SK-N-SH treated with all-trans-retinoic acid at 6 μM for 48 hours (cell line): ENCODE measurements at regions not wholly inside any gene's neighbourhood (a gene's known extent, or its start where the extent isn't known, plus 50 kb on each side); places are given as distances from the start of the nearest gene placed in this dataset.

Source experiments
- ATAC-seq: fragments of 200-7000 bp; cut with Tn5 transposase; 3 replicates; pipeline ENCODE4 v1.9.1; 2020; ENCODE audit warnings: mild to moderate bottlenecking, moderate library complexity
- ARNTL ChIP-seq: fragments of 450-650 bp; formaldehyde crosslinking; IDR thresholded peaks from 2 replicates; pipeline ENCODE4 v1.5.0; 2020; ENCODE audit warnings: low read depth, mild to moderate bottlenecking, moderate library complexity, borderline replicate concordance
- BACH2 ChIP-seq: fragments of 250-450 bp; sonication (Bioruptor Pico); IDR thresholded peaks from 2 replicates; pipeline ENCODE4 v1.9.0; 2021; ENCODE audit warnings: mild to moderate bottlenecking, borderline replicate concordance
- CREB5 ChIP-seq: fragments of 250-450 bp; sonication (Bioruptor Pico); IDR thresholded peaks from 2 replicates; pipeline ENCODE4 v1.5.1; 2020; ENCODE audit warnings: low read depth, mild to moderate bottlenecking, moderate library complexity
- CSDC2 ChIP-seq: fragments of 250-450 bp; sonication (Bioruptor Pico); IDR thresholded peaks from 2 replicates; pipeline ENCODE4 v1.5.0; 2020; ENCODE audit warnings: mild to moderate bottlenecking, moderate library complexity
- CSRNP3 ChIP-seq: fragments of 250-450 bp; sonication (Bioruptor Pico); IDR thresholded peaks from 2 replicates; pipeline ENCODE4 v1.5.1; 2021; ENCODE audit warnings: mild to moderate bottlenecking, moderate library complexity
- ESRRG ChIP-seq: fragments of 250-450 bp; sonication (Bioruptor Pico); IDR thresholded peaks from 2 replicates; pipeline ENCODE4 v1.6.1; 2021; ENCODE audit warnings: mild to moderate bottlenecking
- GLIS3 ChIP-seq: fragments of 250-450 bp; sonication (Bioruptor Pico); IDR thresholded peaks from 2 replicates; pipeline ENCODE4 v1.5.0; 2020; ENCODE audit warnings: mild to moderate bottlenecking, moderate library complexity
- ISL1 ChIP-seq: fragments of 250-450 bp; sonication (Bioruptor Pico); IDR thresholded peaks from 2 replicates; pipeline ENCODE4 v2.1.2; 2022; ENCODE audit warnings: mild to moderate bottlenecking, moderate library complexity
- PATZ1 ChIP-seq: fragments of 250-450 bp; sonication (Bioruptor Pico); IDR thresholded peaks from 2 replicates; pipeline ENCODE4 v1.8.0; 2020; ENCODE audit warnings: mild to moderate bottlenecking, moderate library complexity, borderline replicate concordance
- POU6F1 ChIP-seq: fragments of 250-450 bp; sonication (Bioruptor Pico); IDR thresholded peaks from 2 replicates; pipeline ENCODE4 v1.8.0; 2021; ENCODE audit warnings: low read depth, mild to moderate bottlenecking, moderate library complexity, borderline replicate concordance
- PPARA ChIP-seq: fragments of 250-450 bp; sonication (Bioruptor Pico); IDR thresholded peaks from 2 replicates; pipeline ENCODE4 v1.5.0; 2020; ENCODE audit warnings: mild to moderate bottlenecking, borderline replicate concordance
- RARB ChIP-seq: fragments of 250-450 bp; sonication (Bioruptor Pico); IDR thresholded peaks from 2 replicates; pipeline ENCODE4 v1.8.0; 2021; ENCODE audit warnings: mild to moderate bottlenecking, moderate library complexity
- SNAI2 ChIP-seq: fragments of 250-450 bp; sonication (Bioruptor Pico); IDR thresholded peaks from 2 replicates; pipeline ENCODE4 v1.5.0; 2020; ENCODE audit warnings: mild to moderate bottlenecking, moderate library complexity
- TCF4 ChIP-seq: fragments of 250-450 bp; sonication (Bioruptor Pico); IDR thresholded peaks from 2 replicates; pipeline ENCODE4 v1.8.0; 2021; ENCODE audit warnings: mild to moderate bottlenecking, moderate library complexity, borderline replicate concordance
- TOX ChIP-seq: fragments of 250-450 bp; sonication (Bioruptor Pico); IDR thresholded peaks from 2 replicates; pipeline ENCODE4 v1.8.0; 2021; ENCODE audit warnings: mild to moderate bottlenecking, moderate library complexity, borderline replicate concordance
- ZC3H10 ChIP-seq: fragments of 250-450 bp; sonication (Bioruptor Pico); IDR thresholded peaks from 2 replicates; pipeline ENCODE4 v1.5.1; 2021; ENCODE audit warnings: mild to moderate bottlenecking, moderate library complexity
- ZFP3 ChIP-seq: fragments of 250-450 bp; sonication (Bioruptor Pico); IDR thresholded peaks from 2 replicates; pipeline ENCODE4 v1.5.0; 2020; ENCODE audit warnings: mild to moderate bottlenecking, moderate library complexity
- ZFP30 ChIP-seq: fragments of 450-650 bp; formaldehyde crosslinking; IDR thresholded peaks from 2 replicates; pipeline ENCODE4 v1.5.0; 2022; ENCODE audit warnings: mild to moderate bottlenecking, moderate library complexity
- ZNF565 ChIP-seq: fragments of 450-650 bp; formaldehyde crosslinking; conservative IDR thresholded peaks from 2 replicates; pipeline ENCODE4 v1.5.0; 2020; ENCODE audit warnings: low read depth, mild to moderate bottlenecking, moderate library complexity
- ZNF70 ChIP-seq: fragments of 450-650 bp; formaldehyde crosslinking; IDR thresholded peaks from 2 replicates; pipeline ENCODE4 v1.5.0; 2020; ENCODE audit warnings: mild to moderate bottlenecking, moderate library complexity
- ZNF8 ChIP-seq: fragments of 450-650 bp; formaldehyde crosslinking; IDR thresholded peaks from 2 replicates; pipeline ENCODE4 v1.5.0; 2020; ENCODE audit warnings: mild to moderate bottlenecking, moderate library complexity

GRCh38 chr12:131597333-131597732 is 113.6 kb upstream of the SFSWAP start:
- no peak for ATAC-seq
- TF ChIP-seq ZFP30 (no peak), GLIS3 (CRISPR knock-in tag) (no peak), ZNF8 (CRISPR knock-in tag) (no peak), TCF4 (CRISPR knock-in tag) (no peak), PATZ1 (CRISPR knock-in tag) (no peak), ZC3H10 (no peak), SNAI2 (CRISPR knock-in tag) (no peak), ESRRG (CRISPR knock-in tag) (no peak), TOX (CRISPR knock-in tag) (no peak), ARNTL (CRISPR knock-in tag) (no peak), PPARA (CRISPR knock-in tag) (no peak), ZFP3 (no peak), ISL1 (CRISPR knock-in tag) (no peak), CREB5 (CRISPR knock-in tag) (no peak), POU6F1 (no peak), CSRNP3 (CRISPR knock-in tag) (no peak), ZNF565 (no peak), CSDC2 (no peak), ZNF70 (CRISPR knock-in tag) (no peak)
- TF ChIP-seq, all 23 proteins: peak for 0

- no peak for ATAC-seq
- TF ChIP-seq GLIS3 (CRISPR knock-in tag) = no peak
- TF ChIP-seq ZFP30 = no peak
- no peak for TF ChIP-seq ESRRG (CRISPR knock-in tag)
- no peak for TF ChIP-seq CSDC2
Measured at GRCh38 chr12:131598717-131599116, 112.2 kb upstream of the SFSWAP start.

GRCh38 chr12:131599190-131600159 is 111.4 kb upstream of the SFSWAP start:
- no peak for TF ChIP-seq CSDC2
- no peak for TF ChIP-seq ESRRG (CRISPR knock-in tag)
- no peak for TF ChIP-seq ARNTL (CRISPR knock-in tag)
- no peak for TF ChIP-seq PATZ1 (CRISPR knock-in tag)
- no peak for TF ChIP-seq TOX (CRISPR knock-in tag)
- TF ChIP-seq ZC3H10 = no peak
- no peak for TF ChIP-seq TCF4 (CRISPR knock-in tag)
- no peak for TF ChIP-seq CSRNP3 (CRISPR knock-in tag)
- TF ChIP-seq ZFP30 = no peak
- TF ChIP-seq SNAI2 (CRISPR knock-in tag) = no peak
- TF ChIP-seq RARB = no peak
- no peak for TF ChIP-seq ZFP3
- TF ChIP-seq BACH2 (CRISPR knock-in tag) = no peak
- no peak for TF ChIP-seq GLIS3 (CRISPR knock-in tag)
- no peak for TF ChIP-seq ZNF8 (CRISPR knock-in tag)
- ATAC-seq = no peak
